Sigmoid colon (tissue), 6 donors: ENCODE measurements at regions not wholly inside any gene's neighbourhood (a gene's known extent, or its start where the extent isn't known, plus 50 kb on each side); places are given as distances from the start of the nearest gene placed in this dataset.

Experiments used
- DNase-seq: peaks from one replicate; pipeline ENCODE4 v3.0.0-alpha.2; 2019
- H3K27ac ChIP-seq, 4 donors: fragments of 200-600 bp; sonication (generic); one replicate each; pipeline ENCODE4 v1.5.1; 2016 to 2019; ENCODE audit warnings: mild to moderate bottlenecking in 1 of 4
- H3K27me3 ChIP-seq, 3 donors: fragments of 200-600 bp; sonication (generic); one replicate each; pipeline ENCODE4 v1.5.1; 2019; ENCODE audit warnings: mild to moderate bottlenecking in 1 of 3
- H3K36me3 ChIP-seq, 4 donors: fragments of 200-600 bp; sonication (generic); one replicate each; pipeline ENCODE4 v1.5.1; 2016 to 2019
- H3K4me1 ChIP-seq, 4 donors: fragments of 200-600 bp; sonication (generic); one replicate each; pipeline ENCODE4 v1.5.1; 2017 to 2019
- H3K4me3 ChIP-seq, 4 donors: fragments of 200-600 bp; sonication (generic); one replicate each; pipeline ENCODE4 v1.5.1; 2017 to 2019; ENCODE audit warnings: mild to moderate bottlenecking in 2 of 4, moderate library complexity in 1 of 4
- H3K9me3 ChIP-seq, 4 donors: fragments of 200-600 bp in 3 of 4; sonication (generic) in 3 of 4; one replicate each; pipeline versions ENCODE4 v1.5.1 to v1.6.1; 2013 to 2019
- EP300 ChIP-seq, 4 donors: sonication (generic); formaldehyde crosslinking; IDR thresholded peaks; one replicate each; pipeline ENCODE4 v1.6.1; 2017; ENCODE audit warnings: antibody characterized with exemption in 4 of 4
- POLR2A ChIP-seq, 2 donors: fragments of 450-650 bp; IDR thresholded peaks; one replicate each; pipeline ENCODE4 v1.6.1; 2016; ENCODE audit warnings: antibody characterized with exemption in 2 of 2, mild to moderate bottlenecking in 2 of 2, moderate library complexity in 2 of 2
- POLR2AphosphoS5 ChIP-seq, 4 donors: sonication (generic); formaldehyde crosslinking; IDR thresholded peaks; one replicate each; pipeline ENCODE4 v1.6.1; 2017; ENCODE audit warnings: antibody characterized with exemption in 4 of 4
- WGBS, 2 donors: extraction: QIAGEN DNeasy Blood & Tissue Kit; methylation state at CpG; one replicate each; pipeline ENCODE4 v1.1.7; 2013; 5-methylcytosine and 5-hydroxymethylcytosine counted together
- intact Hi-C: fragments of 100-400 bp; cut with DNase I; formaldehyde crosslinking; loops from one replicate; pipeline ENCODE4 v1.15.1; 2023
- TF ChIP-seq, protein P1 (sequence below), 4 experiments: fragments of 450-650 bp in 3 of 4; fragments of 200-600 bp in 1 of 4; IDR thresholded peaks; one replicate each; pipeline ENCODE4 v1.5.1; 2016 to 2019; ENCODE audit warnings: antibody characterized with exemption in 4 of 4, mild to moderate bottlenecking in 3 of 4, moderate library complexity in 2 of 4
- donor health status: healthy with polysubstance abuse.
- donor health status: healthy.

DNA sequence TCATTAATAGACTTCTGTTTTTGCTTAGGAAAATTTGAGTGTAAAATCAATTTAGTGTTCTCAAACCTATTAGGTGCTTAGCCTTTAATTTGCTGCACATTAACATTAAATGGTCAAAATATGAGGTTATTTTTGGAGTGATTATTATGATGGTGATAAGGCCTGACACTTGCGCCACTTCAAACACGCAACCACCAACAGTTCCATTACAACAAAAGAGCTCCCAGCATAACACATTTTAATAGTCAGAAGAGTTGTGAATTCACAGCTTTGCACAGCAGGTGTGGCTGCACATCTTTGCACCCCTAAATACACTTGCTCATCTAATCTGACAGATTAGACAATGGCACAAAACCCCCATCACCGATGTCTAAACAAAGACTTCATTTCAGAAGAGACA is 940.7 kb downstream of the NR2F1-AS1 start:
- Histone ChIP-seq H3K9me3 (no peaks in the 10 kb centered on the region), H3K27me3 (no peaks in the 10 kb centered on the region), H3K4me1 (peaks cover 0 to 14% (median 7%) of the 10 kb centered on the region in 4 donors), H3K27ac (no peak overlapping the region), H3K4me3 (no peak overlapping the region), H3K36me3 (no peaks in the 10 kb centered on the region)
- 91 to 96% methylated on average over 3 of the region's 3 CpGs for WGBS, 2 donors
- TF ChIP-seq POLR2A (IDR thresholded peaks at IDR 0.05): no peak
- no peak for TF ChIP-seq POLR2AphosphoS5 (IDR thresholded peaks at IDR 0.05)
- TF ChIP-seq, protein P1, sequence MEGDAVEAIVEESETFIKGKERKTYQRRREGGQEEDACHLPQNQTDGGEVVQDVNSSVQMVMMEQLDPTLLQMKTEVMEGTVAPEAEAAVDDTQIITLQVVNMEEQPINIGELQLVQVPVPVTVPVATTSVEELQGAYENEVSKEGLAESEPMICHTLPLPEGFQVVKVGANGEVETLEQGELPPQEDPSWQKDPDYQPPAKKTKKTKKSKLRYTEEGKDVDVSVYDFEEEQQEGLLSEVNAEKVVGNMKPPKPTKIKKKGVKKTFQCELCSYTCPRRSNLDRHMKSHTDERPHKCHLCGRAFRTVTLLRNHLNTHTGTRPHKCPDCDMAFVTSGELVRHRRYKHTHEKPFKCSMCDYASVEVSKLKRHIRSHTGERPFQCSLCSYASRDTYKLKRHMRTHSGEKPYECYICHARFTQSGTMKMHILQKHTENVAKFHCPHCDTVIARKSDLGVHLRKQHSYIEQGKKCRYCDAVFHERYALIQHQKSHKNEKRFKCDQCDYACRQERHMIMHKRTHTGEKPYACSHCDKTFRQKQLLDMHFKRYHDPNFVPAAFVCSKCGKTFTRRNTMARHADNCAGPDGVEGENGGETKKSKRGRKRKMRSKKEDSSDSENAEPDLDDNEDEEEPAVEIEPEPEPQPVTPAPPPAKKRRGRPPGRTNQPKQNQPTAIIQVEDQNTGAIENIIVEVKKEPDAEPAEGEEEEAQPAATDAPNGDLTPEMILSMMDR (IDR thresholded peaks at IDR 0.05): no peak
- no peak for TF ChIP-seq EP300 (IDR thresholded peaks at IDR 0.05)
- no peak for DNase-seq
- intact Hi-C loops: no loop called here

DNA sequence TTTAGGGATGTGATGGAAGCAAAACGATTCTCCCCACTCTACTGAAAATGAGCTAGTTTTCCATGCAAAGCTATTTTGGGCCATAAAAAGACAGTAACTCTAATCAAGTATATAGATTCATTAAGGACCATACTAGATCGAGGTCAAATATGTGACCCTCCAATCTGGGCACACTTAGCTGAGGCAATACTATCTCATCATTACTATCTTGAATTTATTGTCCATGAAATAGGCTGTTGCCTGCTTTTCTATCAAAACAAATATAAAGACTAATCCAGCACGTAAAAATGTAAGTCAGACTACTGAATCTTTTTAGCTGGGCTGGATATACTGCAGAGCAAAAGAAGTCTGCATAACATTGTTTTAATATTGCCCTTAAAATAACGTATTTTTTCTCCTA is 943.1 kb downstream of the NR2F1-AS1 start:
- intact Hi-C loops: no loop called here
- no peak overlapping the region for H3K27ac ChIP-seq
- TF ChIP-seq POLR2AphosphoS5 (IDR thresholded peaks at IDR 0.05) (no peak), POLR2A (IDR thresholded peaks at IDR 0.05) (no peak), EP300 (IDR thresholded peaks at IDR 0.05) (no peak)
- TF ChIP-seq, protein P1 (IDR thresholded peaks at IDR 0.05): no peak
- no peaks in the 10 kb centered on the region for H3K27me3 ChIP-seq
- WGBS, 2 donors: 66 to 72% methylated on average over 4 of the region's 4 CpGs
- DNase-seq: no peak
- H3K4me3 ChIP-seq: no peak overlapping the region
- no peaks in the 10 kb centered on the region for H3K36me3 ChIP-seq
- H3K9me3 ChIP-seq: no peaks in the 10 kb centered on the region
- H3K4me1 ChIP-seq: peaks cover 0 to 14% (median 7%) of the 10 kb centered on the region in 4 donors

DNA sequence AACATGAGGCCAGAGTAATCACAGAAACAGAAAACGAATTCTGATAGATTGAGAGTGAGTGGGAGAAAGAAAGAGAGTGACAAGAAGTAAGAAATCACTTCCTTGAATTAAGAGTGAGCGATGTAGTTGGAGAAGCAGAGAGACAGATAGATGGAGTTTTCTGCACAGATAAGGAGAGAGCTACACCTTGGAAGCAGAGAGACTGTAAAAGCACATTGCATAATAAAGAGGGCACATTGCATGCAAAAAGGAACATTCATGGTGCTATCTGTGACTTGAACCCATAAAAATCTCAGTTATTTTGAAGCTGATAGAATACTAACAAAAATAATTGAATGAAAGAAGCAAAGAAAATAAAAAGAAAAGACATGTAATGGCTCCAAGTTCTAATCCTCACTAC is 943.8 kb downstream of the NR2F1-AS1 start:
- Histone ChIP-seq H3K27me3 (no peaks in the 10 kb centered on the region), H3K4me1 (peaks cover 0 to 14% (median 7%) of the 10 kb centered on the region in 4 donors), H3K4me3 (no peak overlapping the region), H3K27ac (no peak overlapping the region), H3K9me3 (no peaks in the 10 kb centered on the region), H3K36me3 (no peaks in the 10 kb centered on the region)
- intact Hi-C loops: no loop called here
- WGBS, 2 donors: 81 to 82% methylated on average over 2 of the region's 2 CpGs
- DNase-seq: no peak
- TF ChIP-seq, protein P1 (IDR thresholded peaks at IDR 0.05): no peak
- no peak for TF ChIP-seq EP300 (IDR thresholded peaks at IDR 0.05)
- TF ChIP-seq POLR2A (IDR thresholded peaks at IDR 0.05): no peak
- TF ChIP-seq POLR2AphosphoS5 (IDR thresholded peaks at IDR 0.05): no peak

DNA sequence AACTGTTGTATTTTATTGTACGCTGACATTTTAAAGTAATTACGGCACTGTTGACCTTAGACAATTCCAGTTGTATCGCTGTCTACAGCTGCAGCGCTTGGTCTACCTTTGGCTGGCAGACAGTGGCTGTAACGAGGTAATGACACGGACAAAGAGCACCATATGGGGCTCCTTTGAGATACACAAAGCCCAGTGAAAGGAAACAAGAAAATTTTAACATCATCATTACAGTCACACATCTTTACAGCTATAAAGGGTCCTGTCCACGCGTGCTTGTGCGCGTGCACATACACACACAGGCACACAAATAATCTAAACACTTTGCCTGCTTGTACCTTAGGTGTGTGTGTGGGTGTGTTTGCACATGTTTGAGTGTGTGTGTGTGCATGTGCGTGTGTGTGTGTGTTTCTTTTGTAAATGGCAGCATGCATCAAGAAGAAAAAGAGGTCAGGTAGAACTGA is 946.0 kb downstream of the NR2F1-AS1 start:
- intact Hi-C loops: no loop called here
- WGBS, 2 donors: 21 to 75% methylated on average over 11 of the region's 11 CpGs
- TF ChIP-seq POLR2A (IDR thresholded peaks at IDR 0.05) (no peak), EP300 (IDR thresholded peaks at IDR 0.05) (no peak), POLR2AphosphoS5 (IDR thresholded peaks at IDR 0.05) (no peak)
- TF ChIP-seq, protein P1 (IDR thresholded peaks at IDR 0.05): no peak
- no peak for DNase-seq
- Histone ChIP-seq H3K4me1 (no peaks in the 10 kb centered on the region), H3K9me3 (no peaks in the 10 kb centered on the region), H3K27ac (no peak overlapping the region), H3K27me3 (no peaks in the 10 kb centered on the region), H3K36me3 (no peaks in the 10 kb centered on the region), H3K4me3 (no peak overlapping the region)

DNA sequence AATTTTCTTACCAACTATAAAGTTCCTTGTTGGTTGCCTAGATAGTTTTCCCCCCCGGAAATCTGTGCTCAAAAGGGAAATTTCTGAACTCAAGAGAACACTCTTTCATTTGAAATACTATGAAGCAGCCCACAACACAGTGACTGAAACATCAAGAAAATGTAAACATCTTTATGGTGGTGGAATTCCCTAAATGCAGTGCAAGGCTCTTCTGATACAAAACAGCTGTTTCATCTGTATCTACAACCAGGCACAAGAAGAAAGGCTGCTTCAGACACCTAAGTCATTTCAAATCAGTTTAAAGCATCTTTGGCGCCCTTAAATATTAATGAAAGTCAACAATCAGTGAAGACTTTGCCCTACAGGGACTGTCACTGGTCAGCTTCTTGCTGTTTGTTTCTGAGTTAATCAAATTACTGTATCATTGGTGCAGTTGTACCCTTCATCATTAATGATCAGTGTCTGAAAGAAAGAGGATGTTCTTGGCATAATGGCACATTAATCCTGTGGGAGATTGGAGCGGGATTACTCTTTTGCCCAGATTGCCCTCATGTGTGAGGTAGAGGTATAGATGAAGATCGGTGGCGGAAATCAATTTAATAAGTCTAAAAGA is 947.0 kb downstream of the NR2F1-AS1 start:
- no peak for DNase-seq
- no peak overlapping the region for H3K4me3 ChIP-seq
- intact Hi-C loops: no loop called here
- WGBS, 2 donors: 84 to 88% methylated on average over 5 of the region's 5 CpGs
- no peaks in the 10 kb centered on the region for H3K36me3 ChIP-seq
- no peaks in the 10 kb centered on the region for H3K4me1 ChIP-seq
- H3K27ac ChIP-seq: no peak overlapping the region
- no peak for TF ChIP-seq POLR2A (IDR thresholded peaks at IDR 0.05)
- TF ChIP-seq, protein P1 (IDR thresholded peaks at IDR 0.05): no peak
- no peak for TF ChIP-seq EP300 (IDR thresholded peaks at IDR 0.05)
- no peak for TF ChIP-seq POLR2AphosphoS5 (IDR thresholded peaks at IDR 0.05)
- H3K27me3 ChIP-seq: no peaks in the 10 kb centered on the region
- H3K9me3 ChIP-seq: peaks cover 0 to 2% (median 0%) of the 10 kb centered on the region in 4 donors
